HepG2 (cell line): ENCODE measurements at regions not wholly inside any gene's neighbourhood (a gene's known extent, or its start where the extent isn't known, plus 50 kb on each side); places are given as distances from the start of the nearest gene placed in this dataset.

ENCODE experiments used
- ATAC-seq: fragments of 200-7000 bp; cut with Tn5 transposase; 3 replicates; pipeline ENCODE4 v1.9.1; 2020; ENCODE audit warnings: mild to moderate bottlenecking, moderate library complexity
- BruUV-seq: library from RNA; stranded (reverse); fragments of 400-500 nt; replicated peaks from 2 replicates; lab custom pipeline; 2021; lab: Mats Ljungman, UMichigan
- CTCF ChIA-PET: fragments of 300-600 bp; formaldehyde crosslinking; extraction: SDS; loops from one replicate; lab custom pipeline; 2021; ENCODE audit warnings: low total read pairs, inconsistent platforms, low intra/inter-chr PET ratio; lab: Yijun Ruan, JAX
- POLR2A ChIA-PET: fragments of 350-600 bp; sonication (Branson Sonifier 250); formaldehyde crosslinking; loops from one replicate; lab custom pipeline; 2020; ENCODE audit warnings: antibody characterized with exemption, inconsistent platforms; lab: Yijun Ruan, JAX
- DNase-seq: peaks from one replicate; pipeline ENCODE4 v3.0.0-alpha.2; 2015; ENCODE audit warnings: low spot score
- FAIRE-seq: peaks from 3 replicates; lab custom pipeline; 2011; peaks lifted over from hg19 to GRCh38; lab: Jason Lieb, UNC
- H2AFZ ChIP-seq: one replicate; pipeline ENCODE4 v1.6.1; 2011; ENCODE audit warnings: low read length, inconsistent platforms
- H3K27ac ChIP-seq: fragments of 300-600 bp; 3 replicates; pipeline ENCODE4 v1.8.0; 2011; ENCODE audit warnings: mixed run types, mild to moderate bottlenecking, mixed read lengths, low read length, inconsistent platforms; ENCODE audit not compliant: insufficient read depth; ENCODE audit errors: extremely low read length
- H3K27me3 ChIP-seq, 2 experiments: fragments of 200-600 bp in 1 of 2; 2 replicates in 1 of 2; 3 replicates in 1 of 2; pipeline versions ENCODE4 v1.6.0 to v1.8.0; 2011; ENCODE audit warnings: low read length in 2 of 2, mild to moderate bottlenecking in 2 of 2, moderate library complexity in 2 of 2, inconsistent platforms in 1 of 2; ENCODE audit not compliant: insufficient read depth in 2 of 2, control insufficient read depth in 1 of 2
- H3K36me3 ChIP-seq, 2 experiments: fragments of 200-600 bp in 1 of 2; replicated peaks in 1 of 2; 2 replicates in 1 of 2; 3 replicates in 1 of 2; pipeline versions ENCODE4 v1.5.1 to v1.8.0; 2011; ENCODE audit warnings: low read length in 2 of 2, inconsistent platforms in 1 of 2; ENCODE audit not compliant: insufficient read depth in 2 of 2, control insufficient read depth in 1 of 2
- H3K4me1 ChIP-seq: 2 replicates; pipeline ENCODE4 v1.5.1; 2012; ENCODE audit warnings: low read length, inconsistent platforms; ENCODE audit not compliant: insufficient read depth
- H3K4me2 ChIP-seq: 2 replicates; pipeline ENCODE4 v1.6.0; 2011; ENCODE audit warnings: low read depth, low read length, inconsistent platforms
- H3K4me3 ChIP-seq, 3 experiments: fragments of 200-600 bp in 1 of 3; sonication (generic), shearing (Covaris generic) in 1 of 3; replicated peaks in 1 of 3; 2 replicates each; pipeline ENCODE4 v1.5.1; 2011 to 2016; ENCODE audit warnings: low read length in 3 of 3, inconsistent platforms in 2 of 3, low read depth in 2 of 3, mild to moderate bottlenecking in 2 of 3, control low read depth in 1 of 3, mixed read lengths in 1 of 3; ENCODE audit not compliant: insufficient read depth in 1 of 3
- H3K79me2 ChIP-seq: one replicate; pipeline ENCODE4 v1.6.1; 2011; ENCODE audit warnings: low read length, inconsistent platforms; ENCODE audit not compliant: insufficient read depth
- H3K9ac ChIP-seq: 2 replicates; pipeline ENCODE4 v1.6.0; 2011; ENCODE audit warnings: mild to moderate bottlenecking, low read depth, low read length, inconsistent platforms; ENCODE audit not compliant: insufficient read depth
- H3K9me3 ChIP-seq: 2 replicates; pipeline ENCODE4 v1.5.1; 2012; ENCODE audit warnings: mild to moderate bottlenecking, low read length
- H4K20me1 ChIP-seq: 2 replicates; pipeline ENCODE4 v1.6.0; 2011; ENCODE audit warnings: inconsistent platforms, mild to moderate bottlenecking, low read length, moderate library complexity; ENCODE audit not compliant: insufficient read depth
- BCL6 ChIP-seq: IDR thresholded peaks from 2 replicates; pipeline ENCODE4 v1.6.1; 2016; ENCODE audit warnings: missing genetic modification reagents, missing compliant biosample characterization
- DMAP1 ChIP-seq: IDR thresholded peaks from 2 replicates; pipeline ENCODE4 v1.6.1; 2016
- FOXA1 ChIP-seq, 2 experiments: fragments of 450-650 bp in 1 of 2; sonication (generic) in 1 of 2; formaldehyde crosslinking in 1 of 2; IDR thresholded peaks; 2 replicates each; pipeline versions ENCODE4 v1.4.0 to v1.6.1; 2016 to 2020; ENCODE audit warnings: missing genetic modification reagents in 1 of 2
- FOXA3 ChIP-seq: IDR thresholded peaks from 2 replicates; pipeline ENCODE4 v1.6.1; 2016; ENCODE audit warnings: missing genetic modification reagents, missing compliant biosample characterization
- FOXK2 ChIP-seq: fragments of 450-650 bp; IDR thresholded peaks from 2 replicates; pipeline ENCODE4 v1.6.1; 2016
- GATAD1 ChIP-seq: IDR thresholded peaks from 2 replicates; pipeline ENCODE4 v1.6.1; 2016; ENCODE audit warnings: missing genetic modification reagents, missing compliant biosample characterization
- GATAD2A ChIP-seq: IDR thresholded peaks from 2 replicates; pipeline ENCODE4 v1.6.1; 2016
- HNRNPL ChIP-seq: fragments of 200-400 bp; formaldehyde crosslinking; IDR thresholded peaks from 2 replicates; pipeline ENCODE4 v1.6.1; 2017; ENCODE audit warnings: mild to moderate bottlenecking, low read depth, low read length
- PRMT3 ChIP-seq: sonication (generic); formaldehyde crosslinking; IDR thresholded peaks from 2 replicates; pipeline ENCODE4 v1.8.1; 2022; ENCODE audit warnings: low read depth, mild to moderate bottlenecking, moderate library complexity, missing genetic modification reagents, borderline replicate concordance
- RBFOX2 ChIP-seq: fragments of 200-400 bp; formaldehyde crosslinking; IDR thresholded peaks from 2 replicates; pipeline ENCODE4 v1.6.1; 2017; ENCODE audit warnings: low read depth, mild to moderate bottlenecking, low read length
- RBM22 ChIP-seq: fragments of 200-400 bp; formaldehyde crosslinking; optimal IDR thresholded peaks from 2 replicates; pipeline ENCODE3; 2017; ENCODE audit warnings: mild to moderate bottlenecking, low read length, moderate library complexity
- SOX13 ChIP-seq, 3 experiments: fragments of 450-650 bp in 1 of 3; sonication (generic) in 1 of 3; formaldehyde crosslinking in 1 of 3; IDR thresholded peaks in 2 of 3; conservative IDR thresholded peaks in 1 of 3; 2 replicates each; pipeline versions ENCODE4 v1.5.0 to v1.6.1; 2016 to 2020; ENCODE audit warnings: antibody characterized with exemption in 1 of 3, mild to moderate bottlenecking in 1 of 3, missing compliant biosample characterization in 1 of 3, missing genetic modification reagents in 1 of 3, moderate library complexity in 1 of 3
- XRCC5 ChIP-seq: fragments of 200-400 bp; formaldehyde crosslinking; optimal IDR thresholded peaks from 2 replicates; pipeline ENCODE3; 2017; ENCODE audit warnings: mild to moderate bottlenecking, low read length
- ZNF253 ChIP-seq: sonication (generic); formaldehyde crosslinking; IDR thresholded peaks from 2 replicates; pipeline ENCODE4 v1.8.0; 2022; ENCODE audit warnings: mild to moderate bottlenecking, missing genetic modification reagents, borderline replicate concordance
- ZNF263 ChIP-seq: sonication (generic); formaldehyde crosslinking; IDR thresholded peaks from 2 replicates; pipeline ENCODE4 v1.4.0; 2020; ENCODE audit warnings: missing genetic modification reagents
- ZNF674 ChIP-seq: sonication (generic); formaldehyde crosslinking; IDR thresholded peaks from 2 replicates; pipeline ENCODE4 v1.5.0; 2020; ENCODE audit warnings: low read depth, mild to moderate bottlenecking, missing genetic modification reagents
- WGBS: methylation state at CpG from one replicate; pipeline ENCODE4 v1.1.6; 2017; ENCODE audit warnings: low lambda C conversion rate; 5-methylcytosine and 5-hydroxymethylcytosine counted together
- in situ Hi-C: cut with HindIII; loops from 2 replicates; pipeline ENCODE4 v1.10.0; 2017; ENCODE audit warnings: low pct_unique_long_range_greater_than_20kb; ENCODE audit not compliant: extremely low pct_ligation_motif_present
- intact Hi-C: fragments of 100-400 bp; cut with micrococcal nuclease; formaldehyde crosslinking; loops from one replicate; pipeline ENCODE4 v1.10.0; 2022; ENCODE audit not compliant: unreplicated experiment
- TF ChIP-seq, protein P1 (sequence below): sonication (generic); formaldehyde crosslinking; conservative IDR thresholded peaks from 2 replicates; pipeline ENCODE4 v1.4.0; 2020; ENCODE audit warnings: missing genetic modification reagents
- TF ChIP-seq, protein P2 (sequence below): sonication (generic); formaldehyde crosslinking; IDR thresholded peaks from 2 replicates; pipeline ENCODE4 v1.5.1; 2020; ENCODE audit warnings: missing genetic modification reagents, mild to moderate bottlenecking, borderline replicate concordance
- TF ChIP-seq, protein P3 (sequence below): sonication (generic); formaldehyde crosslinking; IDR thresholded peaks from 2 replicates; pipeline ENCODE4 v1.4.0; 2020; ENCODE audit warnings: missing genetic modification reagents

DNA sequence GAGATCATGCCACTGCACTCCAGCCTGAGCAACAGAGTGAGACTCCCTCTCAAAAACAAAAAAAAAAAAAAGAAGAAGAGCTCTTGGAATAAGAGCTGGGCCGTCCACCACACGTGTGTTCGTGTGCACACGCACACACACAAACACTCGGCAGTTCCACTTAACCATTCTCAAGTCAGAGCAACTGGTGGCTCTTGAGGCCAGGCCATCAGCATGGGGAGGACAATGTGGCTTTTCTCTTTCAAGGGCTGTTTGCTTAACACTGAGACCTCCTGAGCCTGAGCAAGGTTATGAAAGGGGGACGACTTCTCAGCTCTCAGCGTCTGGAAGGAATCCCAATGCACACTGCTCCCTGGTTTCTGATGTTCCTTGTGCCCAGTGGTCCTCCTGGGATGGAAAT, 444.9 kb downstream of the SOX9 start:
- Histone ChIP-seq H3K4me3 (no peak overlapping the region), H2AFZ (no peak overlapping the region), H3K9me3 (no peaks in the 10 kb centered on the region), H3K4me2 (0 out of 2 replicates have a peak overlapping the region, but pooled peaks have one; percentile 2), H3K9ac (no peak overlapping the region), H3K4me1 (peaks cover 83% of the 10 kb centered on the region), H4K20me1 (peaks cover 11% of the 10 kb centered on the region; the same call in 1 of the 2 replicates), H3K27me3 (no peaks in the 10 kb centered on the region), H3K27ac (peak overlapping the region; percentile 18), H3K79me2 (peaks cover 91% of the 10 kb centered on the region), H3K36me3 (0 out of 5 replicates have a peak, but pooled peaks cover 0 to 1% of the 10 kb centered on the region in 2 experiments)
- POLR2A ChIA-PET, result interaction anchor here (2.1 kb wide), 1 partner anchor 26 kb away, joined by 4 read pairs; no protein-coding TSS in a partner anchor
- intact Hi-C loops, result loop anchor here (2.0 kb wide), 1 partner anchor 15 kb away; no protein-coding TSS in a partner anchor
- BruUV-seq, result no TSS peak
- 85% methylated on average over 7 of the region's 7 CpGs for WGBS
- no peak for TF ChIP-seq FOXK2
- TF ChIP-seq, protein P1, sequence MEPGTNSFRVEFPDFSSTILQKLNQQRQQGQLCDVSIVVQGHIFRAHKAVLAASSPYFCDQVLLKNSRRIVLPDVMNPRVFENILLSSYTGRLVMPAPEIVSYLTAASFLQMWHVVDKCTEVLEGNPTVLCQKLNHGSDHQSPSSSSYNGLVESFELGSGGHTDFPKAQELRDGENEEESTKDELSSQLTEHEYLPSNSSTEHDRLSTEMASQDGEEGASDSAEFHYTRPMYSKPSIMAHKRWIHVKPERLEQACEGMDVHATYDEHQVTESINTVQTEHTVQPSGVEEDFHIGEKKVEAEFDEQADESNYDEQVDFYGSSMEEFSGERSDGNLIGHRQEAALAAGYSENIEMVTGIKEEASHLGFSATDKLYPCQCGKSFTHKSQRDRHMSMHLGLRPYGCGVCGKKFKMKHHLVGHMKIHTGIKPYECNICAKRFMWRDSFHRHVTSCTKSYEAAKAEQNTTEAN (CRISPR knock-in tag), result no peak
- peak; percentile 68 for TF ChIP-seq RBM22
- TF ChIP-seq SOX13 (IDR thresholded peaks at IDR 0.05), result no peak
- TF ChIP-seq SOX13 (CRISPR knock-in tag; conservative IDR thresholded peaks at IDR 0.05 in 1 of 2, IDR thresholded peaks at IDR 0.05 in 1 of 2), result 0 out of 4 replicates have a peak, but pooled peaks of 1 of the 2 experiments have one; percentile 14
- TF ChIP-seq, protein P2, sequence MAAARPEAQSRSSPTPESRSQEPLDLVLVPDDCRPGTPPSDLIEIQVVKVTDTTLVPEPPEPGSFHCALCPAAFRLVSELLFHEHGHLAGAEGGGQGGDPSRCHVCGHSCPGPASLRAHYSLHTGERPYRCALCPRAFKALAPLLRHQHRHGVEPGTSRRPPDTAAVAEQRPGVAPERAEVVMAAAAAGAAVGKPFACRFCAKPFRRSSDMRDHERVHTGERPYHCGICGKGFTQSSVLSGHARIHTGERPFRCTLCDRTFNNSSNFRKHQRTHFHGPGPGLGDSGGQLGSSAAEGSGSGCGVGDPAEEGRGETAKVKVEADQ (CRISPR knock-in tag), result no peak
- 0 out of 2 replicates have a peak, but pooled peaks have one; percentile 23 for TF ChIP-seq FOXA3 (CRISPR knock-in tag)
- TF ChIP-seq PRMT3 (CRISPR knock-in tag), result no peak
- peak; percentile 19 for TF ChIP-seq XRCC5
- no peak for TF ChIP-seq RBFOX2
- TF ChIP-seq HNRNPL, result no peak
- peak; percentile 61; the same call in 1 of the 2 replicates for TF ChIP-seq ZNF263
- TF ChIP-seq GATAD1 (CRISPR knock-in tag), result no peak
- no peak for TF ChIP-seq BCL6 (CRISPR knock-in tag)
- TF ChIP-seq, protein P3, sequence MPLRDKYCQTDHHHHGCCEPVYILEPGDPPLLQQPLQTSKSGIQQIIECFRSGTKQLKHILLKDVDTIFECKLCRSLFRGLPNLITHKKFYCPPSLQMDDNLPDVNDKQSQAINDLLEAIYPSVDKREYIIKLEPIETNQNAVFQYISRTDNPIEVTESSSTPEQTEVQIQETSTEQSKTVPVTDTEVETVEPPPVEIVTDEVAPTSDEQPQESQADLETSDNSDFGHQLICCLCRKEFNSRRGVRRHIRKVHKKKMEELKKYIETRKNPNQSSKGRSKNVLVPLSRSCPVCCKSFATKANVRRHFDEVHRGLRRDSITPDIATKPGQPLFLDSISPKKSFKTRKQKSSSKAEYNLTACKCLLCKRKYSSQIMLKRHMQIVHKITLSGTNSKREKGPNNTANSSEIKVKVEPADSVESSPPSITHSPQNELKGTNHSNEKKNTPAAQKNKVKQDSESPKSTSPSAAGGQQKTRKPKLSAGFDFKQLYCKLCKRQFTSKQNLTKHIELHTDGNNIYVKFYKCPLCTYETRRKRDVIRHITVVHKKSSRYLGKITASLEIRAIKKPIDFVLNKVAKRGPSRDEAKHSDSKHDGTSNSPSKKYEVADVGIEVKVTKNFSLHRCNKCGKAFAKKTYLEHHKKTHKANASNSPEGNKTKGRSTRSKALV (CRISPR knock-in tag), result no peak
- TF ChIP-seq ZNF674 (CRISPR knock-in tag), result no peak
- no peak for TF ChIP-seq DMAP1 (CRISPR knock-in tag)
- TF ChIP-seq FOXA1 (IDR thresholded peaks at IDR 0.05), result no peak
- peak; percentile 54 for TF ChIP-seq FOXA1 (CRISPR knock-in tag; IDR thresholded peaks at IDR 0.05)
- TF ChIP-seq GATAD2A (CRISPR knock-in tag), result peak; percentile 22; the same call in 1 of the 2 replicates
- TF ChIP-seq ZNF253 (CRISPR knock-in tag), result no peak; the same call in 1 of the 2 replicates
- no peak for ATAC-seq
- FAIRE-seq, result no peak
- DNase-seq, result peak; percentile 30
- in situ Hi-C loops, result loop anchor here (10.0 to 25.0 kb wide), 2 partner anchors 372 to 529 kb away; partner anchors contain the start of gene SLC39A11
- CTCF ChIA-PET, result no interaction called here
